Keratinocyte (primary cell): ENCODE measurements at regions not wholly inside any gene's neighbourhood (a gene's known extent, or its start where the extent isn't known, plus 50 kb on each side); places are given as distances from the start of the nearest gene placed in this dataset.

Experiments
- DNase-seq: peaks from one replicate; pipeline ENCODE4 v3.0.0-alpha.2; 2011; ENCODE audit warnings: low read depth, missing footprints, low spot score
- FAIRE-seq: peaks from 2 replicates; lab custom pipeline; 2011; peaks lifted over from hg19 to GRCh38; lab: Jason Lieb, UNC
- H2AFZ ChIP-seq: 2 replicates; pipeline ENCODE4 v1.6.0; 2012; ENCODE audit warnings: low read length, control low read depth, inconsistent platforms; ENCODE audit not compliant: control insufficient read depth
- H3K27ac ChIP-seq: 2 replicates; pipeline ENCODE4 v1.5.1; 2011; ENCODE audit warnings: low read length; ENCODE audit not compliant: control insufficient read depth, insufficient read depth
- H3K27me3 ChIP-seq: 3 replicates; pipeline ENCODE4 v1.6.0; 2011; ENCODE audit warnings: low read length; ENCODE audit not compliant: control insufficient read depth, insufficient read depth; ENCODE audit errors: extremely low read depth
- H3K36me3 ChIP-seq, 2 experiments: 2 replicates in 1 of 2; 3 replicates in 1 of 2; pipeline ENCODE4 v1.5.1; 2011; ENCODE audit warnings: low read length in 2 of 2, mild to moderate bottlenecking in 1 of 2; ENCODE audit not compliant: control insufficient read depth in 2 of 2, insufficient read depth in 2 of 2; ENCODE audit errors: extremely low read depth in 1 of 2
- H3K4me1 ChIP-seq: 3 replicates; pipeline ENCODE4 v1.5.1; 2011; ENCODE audit warnings: low read length; ENCODE audit not compliant: control insufficient read depth, insufficient read depth; ENCODE audit errors: extremely low read depth
- H3K4me2 ChIP-seq: 3 replicates; pipeline ENCODE4 v1.6.0; 2011; ENCODE audit warnings: low read depth, low read length; ENCODE audit not compliant: control insufficient read depth, insufficient read depth; ENCODE audit errors: extremely low read depth
- H3K4me3 ChIP-seq, 3 experiments: fragments of 200-600 bp in 1 of 3; sonication (generic) in 1 of 3; 2 replicates in 2 of 3; 3 replicates in 1 of 3; pipeline ENCODE4 v1.5.1; 2011 to 2016; ENCODE audit warnings: low read length in 3 of 3, mild to moderate bottlenecking in 3 of 3, control low read depth in 2 of 3, inconsistent platforms in 1 of 3, low read depth in 1 of 3, mixed read lengths in 1 of 3, mixed run types in 1 of 3, moderate library complexity in 1 of 3; ENCODE audit not compliant: control insufficient read depth in 2 of 3, insufficient read depth in 2 of 3; ENCODE audit errors: extremely low read depth in 1 of 3
- H3K79me2 ChIP-seq: 2 replicates; pipeline ENCODE4 v1.6.0; 2012; ENCODE audit warnings: low read length; ENCODE audit not compliant: control insufficient read depth, insufficient read depth
- H3K9ac ChIP-seq: 3 replicates; pipeline ENCODE4 v1.6.0; 2011; ENCODE audit warnings: low read length; ENCODE audit not compliant: control insufficient read depth, insufficient read depth; ENCODE audit errors: extremely low read depth
- H3K9me1 ChIP-seq: 3 replicates; pipeline ENCODE4 v1.6.0; 2011; ENCODE audit warnings: low read length; ENCODE audit not compliant: control insufficient read depth, insufficient read depth; ENCODE audit errors: extremely low read depth
- H3K9me3 ChIP-seq: 2 replicates; pipeline ENCODE4 v1.5.1; 2012; ENCODE audit warnings: low read depth, low read length; ENCODE audit not compliant: control insufficient read depth
- H4K20me1 ChIP-seq: 3 replicates; pipeline ENCODE4 v1.6.0; 2011; ENCODE audit warnings: low read length; ENCODE audit not compliant: control insufficient read depth, insufficient read depth; ENCODE audit errors: extremely low read depth
- EZH2 ChIP-seq: IDR thresholded peaks from one replicate; pipeline ENCODE4 v1.6.1; 2012; ENCODE audit warnings: inconsistent platforms, mild to moderate bottlenecking, low read length, moderate library complexity
- dilution Hi-C: fragments of 300-500 bp; cut with MboI; formaldehyde crosslinking; loops from one replicate; pipeline ENCODE4 v1.7.0; 2020; ENCODE audit warnings: low sequenced_read_pairs; ENCODE audit not compliant: extremely low pct_ligation_motif_present
- TF ChIP-seq, protein P1 (sequence below), 3 experiments: IDR thresholded peaks in 1 of 3; conservative IDR thresholded peaks in 1 of 3; optimal IDR thresholded peaks in 1 of 3; 2 replicates in 2 of 3; 3 replicates in 1 of 3; pipeline versions ENCODE3 to v1.5.1; 2011; ENCODE audit warnings: low read length in 3 of 3, mild to moderate bottlenecking in 3 of 3, moderate library complexity in 2 of 3, control low read depth in 1 of 3, inconsistent platforms in 1 of 3; ENCODE audit not compliant: insufficient read depth in 2 of 3; ENCODE audit errors: extremely low read depth in 1 of 3

DNA sequence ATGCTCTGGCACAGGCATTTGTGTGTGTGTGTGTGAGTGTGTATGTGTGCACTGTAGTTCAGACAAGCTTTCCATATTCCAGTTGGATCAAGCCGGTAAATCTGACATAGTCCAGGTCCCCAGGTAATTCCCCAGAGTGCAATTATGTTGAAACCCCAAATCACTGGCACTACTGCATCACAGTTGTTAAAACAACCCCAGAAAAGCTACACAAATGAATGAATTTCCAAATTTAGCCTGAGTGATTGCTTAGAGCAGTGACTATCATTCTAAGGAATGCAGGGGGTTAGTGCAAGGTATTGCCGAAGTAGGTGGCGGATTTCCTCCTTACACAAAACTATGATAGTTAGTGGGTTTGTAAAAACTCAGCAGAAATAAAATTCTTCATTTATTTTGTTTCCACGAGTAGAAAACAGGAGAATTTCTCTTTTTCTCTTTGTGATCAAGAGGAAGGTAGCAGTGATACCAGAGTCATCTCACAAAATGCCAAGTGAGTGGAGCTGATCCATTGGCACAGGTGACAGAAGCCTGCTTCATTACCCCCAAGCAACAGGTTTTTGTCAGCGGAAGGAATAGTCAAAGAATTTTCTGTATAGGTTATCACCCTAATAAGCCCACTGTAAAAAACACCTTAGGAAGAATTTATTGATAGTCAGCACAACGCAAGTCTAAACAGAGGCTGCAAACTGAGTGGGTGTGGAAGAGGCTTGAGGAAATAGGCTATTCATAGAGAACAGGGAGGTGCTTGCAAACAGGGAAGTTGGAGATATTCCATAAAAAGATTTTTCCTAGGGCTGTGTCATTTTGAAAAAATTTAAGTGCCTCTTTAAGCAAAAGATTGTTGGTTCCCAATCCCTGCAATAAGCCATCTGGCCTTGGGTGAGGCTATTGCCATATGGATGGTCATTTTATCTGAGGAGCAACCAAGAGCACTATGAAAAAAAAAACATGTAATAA is 385.1 kb downstream of the CHSY3 start:
- Histone ChIP-seq H3K36me3 (no peaks in the 10 kb centered on the region), H3K79me2 (no peaks in the 10 kb centered on the region), H3K9ac (peak overlapping the region; percentile 54), H3K27ac (peak overlapping the region; percentile 86), H4K20me1 (no peaks in the 10 kb centered on the region), H3K4me1 (peaks cover 18% of the 10 kb centered on the region), H3K4me2 (peak overlapping the region; percentile 97), H2AFZ (peak overlapping the region; percentile 66), H3K9me3 (no peaks in the 10 kb centered on the region), H3K4me3 (peak overlapping the region; percentile 24 to 61 (median 57)), H3K27me3 (no peaks in the 10 kb centered on the region), H3K9me1 (no peaks in the 10 kb centered on the region)
- FAIRE-seq: peak; percentile 94
- no peak for DNase-seq
- dilution Hi-C loops: no loop called here
- TF ChIP-seq, protein P1, sequence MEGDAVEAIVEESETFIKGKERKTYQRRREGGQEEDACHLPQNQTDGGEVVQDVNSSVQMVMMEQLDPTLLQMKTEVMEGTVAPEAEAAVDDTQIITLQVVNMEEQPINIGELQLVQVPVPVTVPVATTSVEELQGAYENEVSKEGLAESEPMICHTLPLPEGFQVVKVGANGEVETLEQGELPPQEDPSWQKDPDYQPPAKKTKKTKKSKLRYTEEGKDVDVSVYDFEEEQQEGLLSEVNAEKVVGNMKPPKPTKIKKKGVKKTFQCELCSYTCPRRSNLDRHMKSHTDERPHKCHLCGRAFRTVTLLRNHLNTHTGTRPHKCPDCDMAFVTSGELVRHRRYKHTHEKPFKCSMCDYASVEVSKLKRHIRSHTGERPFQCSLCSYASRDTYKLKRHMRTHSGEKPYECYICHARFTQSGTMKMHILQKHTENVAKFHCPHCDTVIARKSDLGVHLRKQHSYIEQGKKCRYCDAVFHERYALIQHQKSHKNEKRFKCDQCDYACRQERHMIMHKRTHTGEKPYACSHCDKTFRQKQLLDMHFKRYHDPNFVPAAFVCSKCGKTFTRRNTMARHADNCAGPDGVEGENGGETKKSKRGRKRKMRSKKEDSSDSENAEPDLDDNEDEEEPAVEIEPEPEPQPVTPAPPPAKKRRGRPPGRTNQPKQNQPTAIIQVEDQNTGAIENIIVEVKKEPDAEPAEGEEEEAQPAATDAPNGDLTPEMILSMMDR (optimal IDR thresholded peaks at IDR 0.05 in 1 of 3, IDR thresholded peaks at IDR 0.05 in 1 of 3, conservative IDR thresholded peaks at IDR 0.05 in 1 of 3; ENCODE audit: extremely low read depth in 1 of 3, insufficient read depth in 2 of 3, low read length in 3 of 3): no peak
- no peak for TF ChIP-seq EZH2

DNA sequence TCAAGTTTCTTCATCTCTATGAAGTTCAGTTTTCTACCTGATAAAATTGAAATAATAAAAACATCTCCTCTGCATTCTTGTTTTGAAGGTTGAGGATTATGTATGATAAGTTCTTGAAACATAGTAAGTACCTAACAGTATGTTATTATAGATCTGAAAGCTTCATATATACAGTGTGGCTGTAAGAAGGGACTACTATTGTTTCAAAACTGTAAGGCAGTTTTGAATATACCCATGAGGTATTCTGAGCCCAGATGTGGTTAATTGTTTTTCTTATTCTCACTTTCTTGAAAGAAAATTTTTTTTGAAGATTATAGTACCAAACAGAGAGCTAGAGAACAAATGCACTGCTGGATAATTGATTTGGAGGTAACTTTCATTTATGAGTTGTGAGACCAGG is 383.2 kb downstream of the CHSY3 start:
- no peaks in the 10 kb centered on the region for H3K27me3 ChIP-seq
- no peak overlapping the region for H3K4me2 ChIP-seq
- H3K4me1 ChIP-seq: peaks cover 18% of the 10 kb centered on the region
- no peaks in the 10 kb centered on the region for H3K9me1 ChIP-seq
- H3K79me2 ChIP-seq: no peaks in the 10 kb centered on the region
- H3K9me3 ChIP-seq: no peaks in the 10 kb centered on the region
- dilution Hi-C loops: no loop called here
- H3K27ac ChIP-seq: no peak overlapping the region
- H2AFZ ChIP-seq: no peak overlapping the region
- FAIRE-seq: no peak
- no peak overlapping the region for H3K9ac ChIP-seq
- no peaks in the 10 kb centered on the region for H4K20me1 ChIP-seq
- DNase-seq: no peak
- no peak overlapping the region for H3K4me3 ChIP-seq
- TF ChIP-seq EZH2: no peak
- TF ChIP-seq, protein P1 (optimal IDR thresholded peaks at IDR 0.05 in 1 of 3, IDR thresholded peaks at IDR 0.05 in 1 of 3, conservative IDR thresholded peaks at IDR 0.05 in 1 of 3; ENCODE audit: extremely low read depth in 1 of 3, insufficient read depth in 2 of 3, low read length in 3 of 3): no peak
- no peaks in the 10 kb centered on the region for H3K36me3 ChIP-seq
